22Rv1 (cell line): ENCODE measurements at regions not wholly inside any gene's neighbourhood (a gene's known extent, or its start where the extent isn't known, plus 50 kb on each side); places are given as distances from the start of the nearest gene placed in this dataset.
"Not testable (repeated sequence)": the region's sequence is repeated elsewhere in the genome, so short reads cannot be mapped to it uniquely, and the experiment has no call there.

Experiments
- CTCF ChIP-seq: fragments of 450-650 bp; IDR thresholded peaks from 2 replicates; pipeline ENCODE4 v1.5.1; 2017; ENCODE audit warnings: mild to moderate bottlenecking
- ZFX ChIP-seq: fragments of 450-650 bp; IDR thresholded peaks from 2 replicates; pipeline ENCODE4 v1.6.1; 2017; ENCODE audit warnings: antibody characterized with exemption, borderline replicate concordance

GRCh38 chr16:63119905-63120304 lies 1083.7 kb upstream of the CDH8 start:
- not testable (repeated sequence) for TF ChIP-seq CTCF, ZFX
